Renal pelvis (tissue), 1 donor: ENCODE measurements at regions not wholly inside any gene's neighbourhood (a gene's known extent, or its start where the extent isn't known, plus 50 kb on each side); places are given as distances from the start of the nearest gene placed in this dataset.

Experiments used
- DNase-seq: peaks from one replicate; pipeline ENCODE4 v3.0.0-alpha.2; 2013

- no peak for DNase-seq
These were observed 510.9 kb downstream of the TXNL1 start for GRCh38 chr18:56127322-56128099.

- no peak for DNase-seq
These were observed 514.2 kb downstream of the TXNL1 start for GRCh38 chr18:56124186-56124585.

GRCh38 chr18:56121669-56122068 is 516.7 kb downstream of the TXNL1 start:
- DNase-seq: no peak

DNA sequence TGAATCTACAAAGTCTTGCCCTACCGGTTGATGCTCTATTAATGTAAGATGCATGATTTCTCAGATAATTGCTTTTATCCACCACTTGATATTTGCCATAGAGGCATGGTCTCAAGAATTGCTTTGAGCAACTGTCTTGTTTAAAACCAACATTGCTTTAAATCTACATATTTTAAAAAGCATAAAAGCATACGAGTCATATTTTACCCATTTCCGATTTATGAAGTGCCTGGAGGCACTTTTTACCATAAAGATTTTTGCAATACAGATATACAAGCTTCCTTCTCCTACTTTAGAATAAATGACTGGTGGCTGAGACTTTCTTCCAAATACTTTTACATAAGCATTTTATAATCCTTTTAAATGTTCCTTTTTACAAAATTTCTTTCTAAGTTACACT is 517.6 kb downstream of the TXNL1 start:
- DNase-seq: no peak

DNA sequence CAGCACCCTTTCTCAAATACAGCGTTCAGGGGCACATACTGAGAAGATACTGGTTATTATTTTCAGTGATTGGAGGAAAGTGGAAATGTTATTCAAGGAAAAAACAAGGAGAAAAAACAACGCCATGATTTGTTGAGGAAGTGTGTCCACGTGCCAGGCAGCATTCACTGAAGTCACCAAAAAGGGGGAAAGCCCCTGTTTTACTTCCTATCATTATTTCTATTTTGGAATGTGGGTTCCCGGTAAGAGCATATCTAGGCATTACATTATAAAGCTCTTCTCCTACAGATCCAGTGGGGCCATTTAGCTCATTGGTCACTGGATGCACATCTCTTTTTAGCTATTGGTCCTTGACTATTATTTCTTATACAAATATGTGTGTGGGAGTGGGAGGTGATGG is 518.7 kb downstream of the TXNL1 start:
- no peak for DNase-seq

DNA sequence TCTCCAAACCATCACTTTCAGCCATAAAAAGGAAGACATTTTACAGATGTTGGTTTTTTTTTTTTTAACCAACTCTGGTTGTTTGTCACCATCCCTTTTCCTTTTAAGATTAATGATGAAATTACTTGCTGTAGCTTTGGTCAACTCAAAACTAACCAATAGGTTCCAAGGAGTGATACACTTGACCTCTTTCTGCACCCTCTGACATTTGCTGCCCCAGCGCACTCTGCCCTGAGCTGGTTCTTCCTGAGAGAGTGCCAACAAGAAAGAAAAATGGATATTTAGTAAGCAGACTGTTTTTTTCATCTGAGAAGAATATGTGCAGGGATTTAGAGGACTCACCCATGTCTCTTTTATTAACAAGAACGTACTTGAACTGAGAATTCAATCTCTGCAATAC is 520.0 kb downstream of the TXNL1 start:
- DNase-seq: no peak

GRCh38 chr18:56115071-56116015 is 523.0 kb downstream of the TXNL1 start:
- DNase-seq: no peak

- DNase-seq: no peak
These were observed 525.0 kb upstream of the TCF4 start for GRCh38 chr18:56112984-56113383.

DNA sequence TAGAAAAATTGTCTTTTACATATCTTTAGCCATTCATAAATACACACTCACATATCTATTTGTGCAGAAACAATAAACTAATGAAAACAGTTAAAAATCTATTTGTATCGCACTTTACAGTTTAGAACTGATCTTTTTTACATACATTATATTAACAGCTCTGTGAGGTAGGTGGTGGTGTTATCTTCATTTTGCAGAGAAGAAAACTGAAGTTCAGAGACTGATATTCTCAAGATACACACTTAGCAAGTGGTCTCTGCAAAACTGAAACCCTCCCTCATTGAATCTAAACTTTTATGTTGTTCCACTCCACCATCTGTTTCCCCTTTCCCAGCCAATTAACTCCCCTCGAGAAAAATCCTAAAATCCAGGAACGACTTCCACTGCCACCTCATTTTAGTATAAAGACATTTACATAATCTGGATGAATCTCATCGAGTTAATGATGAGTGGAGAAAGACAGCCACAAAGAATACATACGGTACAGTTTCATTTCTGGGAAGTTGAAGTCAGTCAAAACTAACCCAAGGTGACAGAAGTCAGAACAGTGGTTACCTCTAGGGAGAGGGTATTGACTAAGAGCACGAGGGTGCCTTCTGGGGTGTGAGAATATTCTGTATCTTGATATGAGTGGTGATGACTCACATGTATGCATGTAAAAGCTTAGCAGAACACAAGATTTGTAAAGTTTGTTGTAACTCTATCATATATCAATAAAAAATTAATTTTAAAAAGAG is 524.2 kb upstream of the TCF4 start:
- no peak for DNase-seq

DNA sequence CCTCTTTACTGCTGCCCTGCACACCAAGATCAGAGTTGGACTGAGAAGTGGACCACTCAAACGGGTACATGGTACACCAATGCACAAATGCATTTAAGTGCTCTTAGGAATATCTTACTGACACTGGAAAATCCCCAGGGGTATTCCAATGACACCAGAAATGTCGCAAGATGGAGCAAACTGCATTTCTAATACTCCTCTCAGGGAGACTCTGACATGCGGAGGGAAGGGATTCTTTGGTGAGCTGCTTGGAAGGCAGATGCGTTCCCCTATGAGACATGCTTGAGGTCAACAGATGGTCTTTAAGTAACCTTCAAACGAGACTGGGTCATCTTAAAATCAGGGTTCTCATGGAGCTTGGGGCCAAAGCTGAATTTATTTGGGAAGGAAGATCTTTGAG is 521.8 kb upstream of the TCF4 start:
- DNase-seq: no peak

DNA sequence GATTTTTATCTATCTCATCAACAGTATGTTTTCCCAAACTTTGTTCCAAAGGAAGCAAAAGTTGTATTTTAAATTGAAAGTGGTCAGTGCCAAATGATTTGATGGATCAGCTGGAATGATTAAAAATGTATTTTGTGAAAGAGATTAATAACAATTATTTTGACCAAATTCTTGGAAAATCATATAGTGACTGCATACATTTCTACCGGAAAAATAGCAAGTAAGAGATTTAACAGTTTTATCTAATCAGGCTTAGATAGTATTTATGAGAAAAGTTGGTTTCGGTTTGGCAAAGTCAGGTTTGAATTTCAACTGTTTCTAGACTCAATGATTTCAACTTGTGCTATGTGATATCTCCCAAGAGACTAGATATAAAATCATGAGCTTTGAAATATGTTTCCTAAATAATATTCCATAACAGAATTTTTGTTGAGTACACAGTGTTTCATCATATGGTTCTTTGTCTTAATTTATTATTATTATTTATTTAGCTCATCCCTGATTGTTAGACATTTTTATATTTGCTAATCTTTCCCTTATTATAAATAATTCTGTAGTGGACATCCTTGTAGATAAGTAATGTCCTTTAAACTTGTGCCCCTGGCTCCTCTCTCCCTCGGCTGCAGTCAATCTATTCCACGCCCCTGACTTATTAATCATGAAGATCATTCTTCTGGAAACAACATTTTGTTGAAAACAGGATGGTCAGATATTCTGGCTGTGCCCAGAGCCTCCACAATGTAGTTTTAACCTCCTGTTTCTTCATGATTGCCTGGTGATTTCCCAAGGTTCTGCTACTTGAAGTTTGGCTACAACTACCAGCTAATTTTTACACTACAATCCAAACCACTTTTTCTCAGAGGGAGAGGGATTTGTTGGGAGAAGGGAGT is 520.7 kb upstream of the TCF4 start:
- no peak for DNase-seq

DNA sequence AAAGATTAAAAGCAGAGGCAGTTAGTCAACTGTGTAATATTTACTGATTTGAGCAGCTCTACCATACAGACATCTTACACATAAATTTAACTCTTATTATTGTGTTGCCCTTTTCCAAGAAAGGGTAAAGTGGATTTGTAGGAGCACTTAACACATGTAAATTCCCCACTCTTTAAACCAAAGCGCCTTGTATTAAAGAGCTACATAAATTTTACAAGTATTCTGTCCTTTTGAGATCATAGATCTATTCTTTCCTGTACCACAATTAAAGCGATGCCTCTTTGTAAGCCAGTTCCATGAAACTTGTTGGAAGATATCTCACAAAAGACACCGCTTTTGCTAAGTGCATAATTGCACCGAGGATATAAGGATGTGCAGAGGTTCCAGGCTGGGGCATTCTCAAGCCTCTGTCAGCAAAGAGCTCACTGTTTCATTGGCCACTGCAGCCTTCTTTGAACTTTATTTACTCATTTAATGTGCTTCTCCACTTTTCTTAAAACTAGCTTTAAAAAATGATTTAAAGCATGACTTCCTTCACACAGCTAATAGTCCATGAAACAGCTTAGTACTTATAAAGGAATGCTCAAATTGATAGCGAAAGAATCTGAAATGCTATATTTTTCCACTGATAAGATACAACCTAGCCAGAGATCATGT is 520.0 kb upstream of the TCF4 start:
- DNase-seq: peak; percentile 22

GRCh38 chr18:56100090-56100722 is 512.2 kb upstream of the TCF4 start:
- no peak for DNase-seq

- no peak for DNase-seq
These were observed 509.6 kb upstream of the TCF4 start for GRCh38 chr18:56097621-56098020.

- DNase-seq: no peak
These were observed 508.9 kb upstream of the TCF4 start for GRCh38 chr18:56096861-56097260.

- DNase-seq: no peak
These were observed 501.7 kb upstream of the TCF4 start for GRCh38 chr18:56089612-56090258.

DNA sequence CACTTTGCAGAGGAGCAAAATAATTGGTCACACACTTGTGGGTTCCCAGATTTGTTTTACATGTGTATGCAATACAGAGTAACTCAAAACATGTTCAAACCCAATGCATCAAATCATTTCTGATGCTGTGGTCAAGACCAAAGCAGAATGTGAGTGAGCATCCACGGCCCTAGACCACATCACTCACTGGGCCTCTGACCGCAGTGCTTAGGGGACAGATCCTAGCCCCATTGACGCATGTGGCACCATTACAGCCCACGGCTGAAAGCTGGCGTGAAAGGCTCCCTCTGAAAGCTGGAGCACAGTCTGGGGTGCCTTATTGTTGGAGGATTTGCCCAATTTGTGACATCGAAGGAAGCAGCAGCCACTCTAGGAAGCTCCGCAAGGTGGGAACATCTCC is 498.8 kb upstream of the TCF4 start:
- no peak for DNase-seq

GRCh38 chr18:56086176-56086575 is 498.2 kb upstream of the TCF4 start:
- DNase-seq: no peak

- DNase-seq: no peak
These were observed 497.6 kb upstream of the TCF4 start for GRCh38 chr18:56085551-56085950.
